IPS DF 4.7 (cell line): ENCODE measurements at regions not wholly inside any gene's neighbourhood (a gene's known extent, or its start where the extent isn't known, plus 50 kb on each side); places are given as distances from the start of the nearest gene placed in this dataset.
"Not testable (repeated sequence)": the region's sequence is repeated elsewhere in the genome, so short reads cannot be mapped to it uniquely, and the experiment has no call there.

Experiments used
- DNase-seq: peaks from one replicate; pipeline ENCODE4 v3.0.0-alpha.2; 2013; ENCODE audit warnings: low spot score; ENCODE audit errors: extremely low read depth

DNA sequence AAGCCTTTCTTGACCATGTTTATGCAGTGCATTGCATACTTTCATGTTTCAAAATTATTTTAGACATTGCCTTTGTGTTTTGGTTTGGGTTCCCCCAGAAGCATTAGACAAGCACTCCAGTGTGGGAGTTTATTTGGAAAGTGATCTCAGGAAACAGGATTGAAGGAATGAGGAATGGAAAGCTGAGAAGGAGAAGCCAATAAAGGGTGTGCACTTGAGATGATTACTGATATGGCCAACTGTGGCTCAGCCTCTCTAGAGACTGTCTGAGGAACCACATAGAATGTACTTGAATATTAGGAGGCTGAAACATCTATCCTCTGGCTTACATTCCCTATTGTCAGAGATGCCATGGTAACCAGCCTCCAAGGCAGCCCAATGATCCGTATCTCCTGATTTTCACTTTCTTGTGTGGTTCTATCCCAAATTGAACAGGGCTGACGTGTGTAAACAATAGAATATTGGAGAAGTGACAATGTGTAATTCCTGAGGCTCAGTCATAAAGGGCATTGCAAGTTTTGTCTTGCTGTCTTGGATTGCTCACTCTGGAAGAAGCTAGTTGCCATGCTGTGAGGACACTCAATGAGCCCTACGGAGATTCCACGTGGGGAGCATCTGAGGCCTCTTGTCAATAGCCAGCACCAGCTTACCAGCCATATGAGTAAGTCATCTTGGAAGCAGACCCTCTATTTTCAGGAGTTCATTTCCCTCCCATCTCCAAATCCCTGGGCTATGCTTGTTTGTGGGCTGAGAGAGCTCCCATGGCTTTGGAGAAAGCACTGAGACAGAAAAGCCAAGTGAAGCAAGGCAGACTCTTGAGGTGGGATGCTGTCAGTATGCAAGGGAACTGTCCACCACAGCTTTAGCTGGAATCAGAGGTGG, 84.7 kb downstream of the SCN11A start:
- no peak for DNase-seq

DNA sequence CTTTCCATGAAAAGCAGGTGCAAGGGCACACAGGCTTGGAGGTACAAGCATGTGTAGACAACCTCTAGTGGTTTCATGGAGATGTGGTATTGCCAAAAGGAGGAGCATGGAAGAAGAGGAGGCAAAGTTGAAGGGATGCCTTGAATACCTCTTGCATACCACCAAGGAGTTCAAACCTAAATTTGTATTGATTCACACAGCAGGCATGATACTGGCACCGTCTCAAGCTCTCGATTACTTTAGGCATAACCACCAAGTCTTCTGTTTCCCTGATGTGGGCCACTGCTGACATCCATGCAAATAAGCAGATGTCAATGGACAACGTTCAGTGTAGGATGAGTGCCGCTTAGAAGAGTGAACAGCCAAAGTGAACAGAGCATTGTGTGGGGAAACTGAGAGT, 87.1 kb downstream of the SCN11A start:
- DNase-seq, result no peak

DNA sequence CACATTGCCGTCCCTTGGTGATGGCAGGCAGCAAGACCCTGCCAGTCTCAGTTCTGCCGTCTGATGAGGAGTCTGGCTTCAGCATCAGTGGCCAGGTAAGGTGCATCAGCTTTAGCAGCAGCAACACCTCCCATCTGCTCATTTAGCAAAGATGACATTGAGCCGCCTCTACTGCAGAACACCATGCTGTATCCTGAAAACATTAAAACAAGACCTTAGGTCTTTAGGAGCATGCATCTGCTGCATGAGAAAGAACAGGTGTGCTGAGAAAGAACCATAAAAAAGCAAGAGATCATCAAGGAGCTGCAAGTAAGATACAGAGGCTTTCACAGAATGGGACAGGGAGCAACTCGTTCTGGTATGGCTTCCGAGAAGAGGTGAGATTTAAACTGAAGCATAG, 87.5 kb downstream of the SCN11A start:
- no peak for DNase-seq

GRCh38 chr3:38960953-38961622, 90.7 kb downstream of the SCN11A start:
- peak; percentile 69 for DNase-seq

DNA sequence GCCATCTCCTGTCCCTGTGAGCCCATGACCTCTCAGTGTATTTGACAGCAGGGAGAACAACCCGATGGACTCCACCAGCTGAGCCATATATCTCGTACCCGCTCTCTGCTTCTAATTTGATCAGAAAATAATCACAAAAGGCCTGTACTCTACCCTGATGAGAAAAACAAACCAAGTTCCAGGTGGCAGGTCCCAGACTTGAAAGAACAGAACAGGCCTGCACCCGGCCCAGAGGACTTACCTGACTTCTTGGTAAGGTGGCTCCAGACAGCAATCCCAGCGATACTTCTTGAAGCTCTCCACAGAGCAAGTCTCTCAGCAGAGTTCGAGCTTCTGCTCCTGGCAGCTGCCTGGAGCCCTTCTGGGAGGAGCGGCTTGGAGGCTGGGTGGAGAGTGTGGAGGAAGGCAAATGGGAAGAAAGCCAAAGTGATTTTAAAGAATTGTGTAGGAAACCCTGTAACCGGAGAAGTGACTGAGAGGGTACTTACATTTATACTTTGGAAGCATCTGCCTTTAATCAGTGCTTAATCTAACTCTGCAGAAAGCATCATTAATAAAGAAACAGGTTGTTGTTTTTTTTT, 91.6 kb downstream of the SCN11A start:
- DNase-seq, result no peak

GRCh38 chr3:38958026-38958720, 93.6 kb downstream of the SCN11A start:
- no peak for DNase-seq

GRCh38 chr3:38957296-38957695, 94.4 kb downstream of the SCN11A start:
- DNase-seq, result no peak

DNA sequence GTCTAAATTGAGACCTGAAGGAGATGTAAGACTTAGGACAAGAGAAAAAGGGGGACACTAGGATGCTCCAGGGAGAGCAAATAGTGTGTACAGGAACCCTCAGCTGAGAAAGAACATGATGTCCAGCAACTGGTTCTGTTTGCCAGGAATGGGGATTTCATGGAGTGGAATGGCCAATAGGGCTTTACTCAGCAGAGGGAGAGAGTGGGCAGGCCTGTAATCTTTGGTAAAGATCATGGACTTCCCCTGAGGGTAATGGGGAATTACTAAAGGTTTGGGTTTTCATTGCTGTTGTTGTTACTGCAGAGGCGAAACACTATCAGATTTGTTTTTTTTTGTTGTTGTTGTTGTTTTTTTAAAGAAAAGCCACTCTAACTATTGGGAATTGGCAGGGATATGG, 99.0 kb downstream of the SCN11A start:
- DNase-seq, result no peak

- not testable (repeated sequence) for DNase-seq
Observed at GRCh38 chr3:38951167-38951566, 100.6 kb downstream of the SCN11A start.

- DNase-seq, result no peak
Observed at GRCh38 chr3:38950581-38950980, 101.2 kb downstream of the SCN11A start.

- no peak for DNase-seq
Observed at GRCh38 chr3:38949994-38950393, 101.8 kb downstream of the SCN11A start.

DNA sequence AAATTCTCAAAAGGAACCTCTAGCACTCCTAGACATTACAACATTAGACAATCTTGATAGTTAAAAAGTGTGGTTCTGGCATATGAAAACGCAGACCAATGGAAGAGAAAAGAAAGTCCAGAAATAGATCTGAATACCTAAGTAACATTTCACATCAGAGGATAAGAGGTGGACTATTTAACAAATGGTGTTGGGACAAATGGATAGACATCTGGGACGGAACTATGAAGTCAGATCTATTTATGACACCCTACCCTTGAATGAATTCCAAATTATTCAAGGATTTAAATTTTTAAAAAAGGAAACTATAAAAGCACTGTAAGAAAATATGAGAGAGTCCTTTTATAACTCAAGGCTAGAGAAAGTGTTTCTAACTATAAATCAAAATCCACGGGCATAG, 111.3 kb downstream of the SCN11A start:
- no peak for DNase-seq

GRCh38 chr3:38925351-38925750, 109.3 kb upstream of the SCN10A start:
- no peak for DNase-seq

- DNase-seq, result no peak
Observed at GRCh38 chr3:38916706-38917105, 100.7 kb upstream of the SCN10A start.

- DNase-seq, result no peak
Observed at GRCh38 chr3:38907426-38907825, 91.4 kb upstream of the SCN10A start.

GRCh38 chr3:38890426-38890825, 74.4 kb upstream of the SCN10A start:
- no peak for DNase-seq

- DNase-seq, result no peak
Observed at GRCh38 chr3:38878646-38879045, 62.6 kb upstream of the SCN10A start.
